CD4-positive, alpha-beta T cell (primary cell): ENCODE measurements at regions not wholly inside any gene's neighbourhood (a gene's known extent, or its start where the extent isn't known, plus 50 kb on each side); places are given as distances from the start of the nearest gene placed in this dataset.

Source experiments
- ATAC-seq: fragments of 200-7000 bp; cut with Tn5 transposase; one replicate; pipeline ENCODE4 v1.10.0; 2022; ENCODE audit warnings: mild to moderate bottlenecking; ENCODE audit not compliant: poor library complexity
- CTCF ChIA-PET: fragments of 350-600 bp; sonication (Branson Sonifier 250); formaldehyde crosslinking; loops from one replicate; lab custom pipeline; 2021; ENCODE audit warnings: antibody characterized with exemption, inconsistent platforms; lab: Charles Lee
- POLR2A ChIA-PET: fragments of 350-600 bp; sonication (Branson Sonifier 250); formaldehyde crosslinking; loops from one replicate; lab custom pipeline; 2021; ENCODE audit warnings: antibody characterized with exemption, inconsistent platforms; lab: Charles Lee
- DNase-seq, 14 experiments: peaks; one replicate each; pipeline ENCODE4 v3.0.0-alpha.2; 2013 to 2020; ENCODE audit warnings: mixed read lengths in 2 of 14
- H3K27ac ChIP-seq, 2 donors: one replicate each; pipeline versions ENCODE4 v1.5.1 to v1.7.0; 2013; ENCODE audit warnings: low read length in 2 of 2, low read depth in 1 of 2, mild to moderate bottlenecking in 1 of 2
- H3K27me3 ChIP-seq, 2 experiments: 1 replicate in 1 of 2; 2 replicates in 1 of 2; pipeline versions ENCODE4 v1.6.1 to v1.7.0; 2013; ENCODE audit warnings: low read length in 2 of 2, control low read depth in 1 of 2, mild to moderate bottlenecking in 1 of 2, moderate library complexity in 1 of 2; ENCODE audit not compliant: insufficient read depth in 2 of 2, control insufficient read depth in 1 of 2
- H3K36me3 ChIP-seq: one replicate; pipeline ENCODE4 v1.6.1; 2013; ENCODE audit warnings: low read length, control low read depth; ENCODE audit not compliant: insufficient read depth
- H3K4me1 ChIP-seq: one replicate; pipeline ENCODE4 v1.6.1; 2013; ENCODE audit warnings: low read length, control low read depth; ENCODE audit not compliant: insufficient read depth
- H3K4me3 ChIP-seq: one replicate; pipeline ENCODE4 v1.5.1; 2013; ENCODE audit warnings: mild to moderate bottlenecking, low read length, moderate library complexity
- H3K9me3 ChIP-seq, 2 experiments: 1 replicate in 1 of 2; 2 replicates in 1 of 2; pipeline versions ENCODE4 v1.6.1 to v1.7.0; 2013; ENCODE audit warnings: low read length in 2 of 2, mild to moderate bottlenecking in 2 of 2, control low read depth in 1 of 2, moderate library complexity in 1 of 2; ENCODE audit not compliant: control insufficient read depth in 1 of 2, insufficient read depth in 1 of 2
- H3K27ac Mint-ChIP-seq: one replicate; pipeline ENCODE4 v1.8.0; 2020; ENCODE audit warnings: mixed read lengths
- H3K27me3 Mint-ChIP-seq: one replicate; pipeline ENCODE4 v1.8.0; 2021; ENCODE audit warnings: mixed read lengths
- H3K36me3 Mint-ChIP-seq: one replicate; pipeline ENCODE4 v1.8.0; 2021; ENCODE audit warnings: low read depth, mixed read lengths
- H3K4me1 Mint-ChIP-seq: one replicate; pipeline ENCODE4 v1.8.0; 2021; ENCODE audit warnings: low read depth, mixed read lengths
- H3K4me3 Mint-ChIP-seq: one replicate; pipeline ENCODE4 v1.8.0; 2020; ENCODE audit warnings: mild to moderate bottlenecking, mixed read lengths
- H3K9me3 Mint-ChIP-seq: one replicate; pipeline ENCODE4 v1.8.0; 2020; ENCODE audit warnings: mixed read lengths
- CTCF ChIP-seq: fragments of 200-600 bp; IDR thresholded peaks from one replicate; pipeline ENCODE4 v1.8.0; 2022; ENCODE audit warnings: antibody characterized with exemption, mild to moderate bottlenecking
- intact Hi-C, 2 experiments: fragments of 100-400 bp; cut with DNase I in 1 of 2; cut with micrococcal nuclease in 1 of 2; formaldehyde crosslinking; loops; one replicate each; pipeline versions ENCODE4 v1.15.1 to v1.9.0; 2023 to 2025; cut with DNase I, micrococcal nuclease

GRCh38 chr3:82079335-82079890 is 318.0 kb upstream of the GBE1 start:
- Histone ChIP-seq H3K9me3 (no peaks in the 10 kb centered on the region), H3K27ac (no peak overlapping the region), H3K36me3 (no peaks in the 10 kb centered on the region), H3K4me1 (no peaks in the 10 kb centered on the region), H3K4me3 (no peak overlapping the region), H3K27me3 (no peaks in the 10 kb centered on the region)
- intact Hi-C loops = no loop called here
- ATAC-seq (no peak), DNase-seq (no peak)
- H3K4me1 Mint-ChIP-seq = no peaks in the 10 kb centered on the region
- TF ChIP-seq CTCF = no peak
- H3K36me3 Mint-ChIP-seq = no peaks in the 10 kb centered on the region
- H3K4me3 Mint-ChIP-seq = no peak overlapping the region
- no peaks in the 10 kb centered on the region for H3K27me3 Mint-ChIP-seq
- ChIA-PET POLR2A (no interaction called here), CTCF (no interaction called here)
- H3K27ac Mint-ChIP-seq = no peak overlapping the region
- peaks cover 2% of the 10 kb centered on the region for H3K9me3 Mint-ChIP-seq

- ATAC-seq (no peak), DNase-seq (no peak)
- H3K9me3 ChIP-seq = no peaks in the 10 kb centered on the region
- POLR2A ChIA-PET = no interaction called here
- Mint-ChIP-seq H3K9me3 (peaks cover 2% of the 10 kb centered on the region), H3K27ac (no peak overlapping the region), H3K4me3 (no peak overlapping the region), H3K4me1 (no peaks in the 10 kb centered on the region), H3K27me3 (no peaks in the 10 kb centered on the region), H3K36me3 (no peaks in the 10 kb centered on the region)
- no peaks in the 10 kb centered on the region for H3K4me1 ChIP-seq
- CTCF ChIA-PET = no interaction called here
- no peak overlapping the region for H3K27ac ChIP-seq
- no peaks in the 10 kb centered on the region for H3K27me3 ChIP-seq
- no peaks in the 10 kb centered on the region for H3K36me3 ChIP-seq
- no peak overlapping the region for H3K4me3 ChIP-seq
- TF ChIP-seq CTCF = no peak
- intact Hi-C loops = no loop called here
These were observed 316.8 kb upstream of the GBE1 start for GRCh38 chr3:82078246-82078645.

- no peak overlapping the region for H3K4me3 Mint-ChIP-seq
- ATAC-seq (no peak), DNase-seq (no peak)
- no peak overlapping the region for H3K27ac Mint-ChIP-seq
- no peaks in the 10 kb centered on the region for H3K27me3 Mint-ChIP-seq
- ChIA-PET POLR2A (no interaction called here), CTCF (no interaction called here)
- H3K9me3 Mint-ChIP-seq = no peaks in the 10 kb centered on the region
- no peaks in the 10 kb centered on the region for H3K27me3 ChIP-seq
- H3K4me3 ChIP-seq = no peak overlapping the region
- no peaks in the 10 kb centered on the region for H3K36me3 Mint-ChIP-seq
- H3K4me1 Mint-ChIP-seq = no peaks in the 10 kb centered on the region
- no peak for TF ChIP-seq CTCF
- intact Hi-C loops = no loop called here
- no peak overlapping the region for H3K27ac ChIP-seq
- H3K36me3 ChIP-seq = no peaks in the 10 kb centered on the region
- H3K9me3 ChIP-seq = no peaks in the 10 kb centered on the region
- H3K4me1 ChIP-seq = no peaks in the 10 kb centered on the region
These were observed 306.0 kb upstream of the GBE1 start for GRCh38 chr3:82067420-82067819.
